HG03565 (cell line): ENCODE measurements at regions not wholly inside any gene's neighbourhood (a gene's known extent, or its start where the extent isn't known, plus 50 kb on each side); places are given as distances from the start of the nearest gene placed in this dataset.

Experiments used
- ATAC-seq: cut with Tn5 transposase; IDR thresholded peaks from one replicate; pipeline ENCODE4 v1.9.1; 2021; ENCODE audit warnings: mild to moderate bottlenecking, moderate library complexity; ENCODE audit not compliant: unreplicated experiment

- no peak for ATAC-seq
Observed at GRCh38 chr7:81607987-81608386, 161.9 kb downstream of the HGF start.

- no peak for ATAC-seq
Observed at GRCh38 chr7:81606078-81606863, 163.6 kb downstream of the HGF start.

- ATAC-seq, result no peak
Observed at GRCh38 chr7:81605493-81605892, 164.4 kb downstream of the HGF start.

GRCh38 chr7:81604808-81605174 lies 165.1 kb downstream of the HGF start:
- ATAC-seq, result no peak

GRCh38 chr7:81604075-81604807 lies 165.6 kb downstream of the HGF start:
- ATAC-seq, result no peak

- no peak for ATAC-seq
Observed at GRCh38 chr7:81600608-81601007, 169.2 kb downstream of the HGF start.

- no peak for ATAC-seq
Observed at GRCh38 chr7:81598951-81599350, 170.9 kb downstream of the HGF start.

GRCh38 chr7:81594767-81595166 lies 175.1 kb downstream of the HGF start:
- ATAC-seq, result no peak

GRCh38 chr7:81590131-81590530 lies 179.7 kb downstream of the HGF start:
- ATAC-seq, result no peak

- no peak for ATAC-seq
Observed at GRCh38 chr7:81584667-81585066, 185.2 kb downstream of the HGF start.

GRCh38 chr7:81583882-81584533 lies 185.8 kb downstream of the HGF start:
- no peak for ATAC-seq

GRCh38 chr7:81583090-81583489 lies 186.8 kb downstream of the HGF start:
- ATAC-seq, result no peak

GRCh38 chr7:81577642-81578340 lies 192.1 kb downstream of the HGF start:
- no peak for ATAC-seq

- ATAC-seq, result no peak
Observed at GRCh38 chr7:81574723-81575326, 195.0 kb downstream of the HGF start.

GRCh38 chr7:81573932-81574331 lies 195.9 kb downstream of the HGF start:
- no peak for ATAC-seq

- ATAC-seq, result no peak
Observed at GRCh38 chr7:81573128-81573527, 196.7 kb downstream of the HGF start.

GRCh38 chr7:81562581-81562980 lies 207.3 kb downstream of the HGF start:
- no peak for ATAC-seq

- no peak for ATAC-seq
Observed at GRCh38 chr7:81560708-81561107, 209.1 kb downstream of the HGF start.

- ATAC-seq, result no peak
Observed at GRCh38 chr7:81549484-81550016, 220.3 kb downstream of the HGF start.

GRCh38 chr7:81534996-81535395 lies 234.9 kb downstream of the HGF start:
- no peak for ATAC-seq

GRCh38 chr7:81534446-81534845 lies 235.4 kb downstream of the HGF start:
- ATAC-seq, result no peak
